ENCODE measurements at regions not wholly inside any gene's neighbourhood (a gene's known extent, or its start where the extent isn't known, plus 50 kb on each side); places are given as distances from the start of the nearest gene placed in this dataset.
A peak's percentile ranks its signal among the peaks of the same experiment; 100 is the strongest.

- DNase-seq (ENCODE audit: low read depth, low spot score) = peak; percentile 3
Measured at GRCh38 chr2:122105171-122105876, 349.9 kb downstream of the TSN start.

- peak; percentile 49 for DNase-seq (ENCODE audit: low read depth, low spot score)
Measured at GRCh38 chr2:122105877-122106206, 350.4 kb downstream of the TSN start.

- DNase-seq (ENCODE audit: low read depth, low spot score) = no peak
Measured at GRCh38 chr2:122108186-122108585, 352.7 kb downstream of the TSN start.

GRCh38 chr2:122112216-122113005 is 357.0 kb downstream of the TSN start:
- no peak for DNase-seq (ENCODE audit: low read depth, low spot score)

GRCh38 chr2:122114421-122114820 is 359.0 kb downstream of the TSN start:
- DNase-seq (ENCODE audit: low read depth, low spot score) = no peak

GRCh38 chr2:122117371-122117770 is 361.9 kb downstream of the TSN start:
- no peak for DNase-seq (ENCODE audit: low read depth, low spot score)

- DNase-seq (ENCODE audit: low read depth, low spot score) = no peak
Measured at GRCh38 chr2:122129399-122129798, 373.9 kb downstream of the TSN start.

- DNase-seq (ENCODE audit: low read depth, low spot score) = no peak
Measured at GRCh38 chr2:122132147-122132691, 376.8 kb downstream of the TSN start.

- DNase-seq (ENCODE audit: low read depth, low spot score) = peak; percentile 4
Measured at GRCh38 chr2:122135021-122135937, 379.8 kb downstream of the TSN start.

GRCh38 chr2:122136056-122136455 is 380.6 kb downstream of the TSN start:
- peak; percentile 28 for DNase-seq (ENCODE audit: low read depth, low spot score)

GRCh38 chr2:122138561-122138960 is 383.1 kb downstream of the TSN start:
- no peak for DNase-seq (ENCODE audit: low read depth, low spot score)

- no peak for DNase-seq (ENCODE audit: low read depth, low spot score)
Measured at GRCh38 chr2:122139739-122140420, 384.4 kb downstream of the TSN start.

GRCh38 chr2:122144884-122145283 is 389.4 kb downstream of the TSN start:
- DNase-seq (ENCODE audit: low read depth, low spot score) = no peak

- DNase-seq (ENCODE audit: low read depth, low spot score) = no peak
Measured at GRCh38 chr2:122145856-122146255, 390.4 kb downstream of the TSN start.

- no peak for DNase-seq (ENCODE audit: low read depth, low spot score)
Measured at GRCh38 chr2:122148128-122148767, 392.8 kb downstream of the TSN start.

GRCh38 chr2:122150524-122151280 is 395.3 kb downstream of the TSN start:
- DNase-seq (ENCODE audit: low read depth, low spot score) = no peak

GRCh38 chr2:122152571-122152970 is 397.1 kb downstream of the TSN start:
- no peak for DNase-seq (ENCODE audit: low read depth, low spot score)

GRCh38 chr2:122156176-122156890 is 400.9 kb downstream of the TSN start:
- no peak for DNase-seq (ENCODE audit: low read depth, low spot score)

- DNase-seq (ENCODE audit: low read depth, low spot score) = no peak
Measured at GRCh38 chr2:122157158-122157557, 401.7 kb downstream of the TSN start.

Data from astrocyte of the hippocampus (primary cell).